GM12873 (cell line): ENCODE measurements at regions not wholly inside any gene's neighbourhood (a gene's known extent, or its start where the extent isn't known, plus 50 kb on each side); places are given as distances from the start of the nearest gene placed in this dataset.

ENCODE experiments used
- TF ChIP-seq, protein P1 (sequence below): IDR thresholded peaks from 2 replicates; pipeline ENCODE4 v1.5.1; 2012; ENCODE audit warnings: low read depth, mild to moderate bottlenecking, moderate library complexity, low read length, control low read depth; ENCODE audit not compliant: insufficient read depth; ENCODE audit errors: missing control alignments

- TF ChIP-seq, protein P1, sequence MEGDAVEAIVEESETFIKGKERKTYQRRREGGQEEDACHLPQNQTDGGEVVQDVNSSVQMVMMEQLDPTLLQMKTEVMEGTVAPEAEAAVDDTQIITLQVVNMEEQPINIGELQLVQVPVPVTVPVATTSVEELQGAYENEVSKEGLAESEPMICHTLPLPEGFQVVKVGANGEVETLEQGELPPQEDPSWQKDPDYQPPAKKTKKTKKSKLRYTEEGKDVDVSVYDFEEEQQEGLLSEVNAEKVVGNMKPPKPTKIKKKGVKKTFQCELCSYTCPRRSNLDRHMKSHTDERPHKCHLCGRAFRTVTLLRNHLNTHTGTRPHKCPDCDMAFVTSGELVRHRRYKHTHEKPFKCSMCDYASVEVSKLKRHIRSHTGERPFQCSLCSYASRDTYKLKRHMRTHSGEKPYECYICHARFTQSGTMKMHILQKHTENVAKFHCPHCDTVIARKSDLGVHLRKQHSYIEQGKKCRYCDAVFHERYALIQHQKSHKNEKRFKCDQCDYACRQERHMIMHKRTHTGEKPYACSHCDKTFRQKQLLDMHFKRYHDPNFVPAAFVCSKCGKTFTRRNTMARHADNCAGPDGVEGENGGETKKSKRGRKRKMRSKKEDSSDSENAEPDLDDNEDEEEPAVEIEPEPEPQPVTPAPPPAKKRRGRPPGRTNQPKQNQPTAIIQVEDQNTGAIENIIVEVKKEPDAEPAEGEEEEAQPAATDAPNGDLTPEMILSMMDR: no peak
Measured at GRCh38 chr20:6623989-6624388, 143.5 kb upstream of the BMP2 start.

DNA sequence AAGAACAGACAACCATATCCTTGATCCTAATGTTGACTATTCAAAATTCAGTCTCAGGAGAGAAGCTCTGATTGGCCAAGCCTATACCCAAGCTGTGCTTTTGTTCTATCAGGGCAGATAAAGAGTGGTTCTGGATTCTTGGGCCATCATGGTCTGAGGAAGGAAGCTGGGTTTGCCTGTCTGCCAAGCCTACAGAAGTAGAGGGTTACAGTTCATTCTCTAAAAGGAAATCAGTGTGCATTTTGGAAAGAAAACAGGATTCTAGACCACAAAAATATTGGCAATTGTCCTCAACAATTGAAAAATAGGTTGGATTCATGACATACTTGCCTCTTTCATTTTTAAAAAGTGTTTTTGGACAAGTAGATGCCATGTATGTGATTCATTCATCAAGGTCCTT, 145.4 kb upstream of the BMP2 start:
- TF ChIP-seq, protein P1: no peak

GRCh38 chr20:6618051-6618450, 149.4 kb upstream of the BMP2 start:
- TF ChIP-seq, protein P1: no peak

DNA sequence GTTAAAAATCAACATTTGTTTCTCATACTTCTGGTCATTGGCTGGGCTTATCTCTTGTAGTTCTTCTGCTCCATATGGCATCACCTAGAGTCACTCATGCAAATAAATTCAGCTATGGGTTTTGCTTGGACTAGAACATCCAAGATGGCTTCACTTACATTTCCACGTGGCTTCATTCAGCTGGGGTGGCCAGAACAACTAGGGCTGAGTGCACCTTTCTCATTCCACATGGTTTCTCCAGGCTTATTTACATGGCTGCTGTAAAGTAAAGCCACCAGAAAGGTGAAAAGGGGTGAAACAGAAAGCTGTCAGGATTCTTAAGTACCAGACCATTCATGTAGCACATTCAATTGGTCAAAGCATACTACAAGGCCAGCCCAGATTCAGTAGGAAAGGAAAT, 151.1 kb upstream of the BMP2 start:
- TF ChIP-seq, protein P1: no peak

DNA sequence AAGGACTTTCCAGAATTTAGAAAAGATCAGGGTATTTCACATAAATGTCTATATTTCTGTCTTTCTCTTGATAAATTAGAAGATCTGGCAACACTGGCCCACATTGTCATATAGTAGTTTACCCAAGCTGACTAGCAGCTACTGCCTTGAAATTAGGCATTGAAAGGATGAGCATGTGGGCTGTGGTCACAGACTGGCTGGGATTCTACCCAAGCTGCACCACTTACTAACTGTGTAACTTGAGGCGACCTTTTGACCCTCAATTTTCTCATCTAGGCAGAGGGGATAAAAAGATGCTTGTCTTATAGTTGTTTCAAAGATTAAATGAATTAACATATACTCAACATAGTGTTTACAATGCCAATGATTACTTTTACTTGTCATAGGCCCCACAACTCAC, 152.7 kb upstream of the BMP2 start:
- TF ChIP-seq, protein P1: no peak

DNA sequence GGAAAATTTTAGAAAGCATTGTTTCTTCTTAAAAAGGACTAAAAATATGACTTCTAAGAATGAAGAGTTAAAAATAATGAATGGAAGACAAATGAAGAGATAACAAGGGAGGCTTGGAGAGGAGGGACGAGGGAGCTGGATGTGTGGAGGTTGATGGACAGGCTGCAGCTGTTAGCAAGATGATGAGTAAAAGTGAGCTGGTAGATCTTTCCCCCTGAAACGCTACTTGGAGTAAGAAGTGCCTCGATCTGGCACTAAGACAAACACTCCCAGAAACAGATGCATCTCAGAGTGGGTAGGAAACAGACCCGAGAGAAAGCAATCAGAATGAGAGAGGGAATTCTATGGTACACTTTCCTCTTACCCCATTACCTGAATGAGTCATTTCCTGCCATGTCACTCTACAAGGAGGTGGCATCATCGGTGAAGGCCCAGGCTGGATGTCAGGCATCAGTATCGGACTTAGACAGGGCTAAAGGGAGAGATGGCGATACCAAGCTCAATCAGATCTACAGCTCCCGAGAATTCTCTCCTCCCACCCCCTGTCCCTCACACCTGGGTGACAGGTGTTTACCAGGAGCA, 154.1 kb upstream of the BMP2 start:
- TF ChIP-seq, protein P1: no peak

DNA sequence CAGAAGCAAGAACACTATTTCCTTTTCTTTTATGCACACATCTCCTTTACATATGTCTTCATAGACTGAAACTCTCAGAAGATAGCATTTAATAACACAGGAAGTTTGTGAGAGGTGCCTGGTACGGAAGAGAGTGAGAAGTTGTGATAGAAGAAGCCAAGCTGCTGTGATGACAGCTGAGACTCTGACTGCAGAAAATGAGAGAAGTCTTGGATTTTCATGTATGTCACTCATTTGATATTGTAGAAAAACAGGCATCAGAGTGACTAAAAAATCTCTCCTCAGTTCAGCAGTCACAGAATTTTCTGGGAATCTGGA, 154.9 kb upstream of the BMP2 start:
- TF ChIP-seq, protein P1: no peak
